Kidney (tissue), 13 donors: ENCODE measurements at regions not wholly inside any gene's neighbourhood (a gene's known extent, or its start where the extent isn't known, plus 50 kb on each side); places are given as distances from the start of the nearest gene placed in this dataset.
A peak's percentile ranks its signal among the peaks of the same experiment; 100 is the strongest.

ENCODE experiments used
- DNase-seq, 5 donors: peaks; one replicate each; pipeline ENCODE4 v3.0.0-alpha.2; 2013 to 2020
- FAIRE-seq: peaks from 2 replicates; lab custom pipeline; 2012; peaks lifted over from hg19 to GRCh38; lab: Jason Lieb, UNC
- H3K27ac ChIP-seq, 2 donors: one replicate each; pipeline ENCODE4 v1.7.0; 2013; ENCODE audit warnings: low read depth in 2 of 2, low read length in 2 of 2, inconsistent platforms in 1 of 2
- H3K27me3 ChIP-seq: one replicate; pipeline ENCODE4 v1.7.1; 2013; ENCODE audit warnings: low read length, inconsistent platforms; ENCODE audit not compliant: control insufficient read depth, insufficient read depth
- H3K36me3 ChIP-seq, 3 donors: one replicate each; pipeline versions ENCODE4 v1.7.0 to v1.7.1; 2013; ENCODE audit warnings: low read length in 3 of 3, control low read depth in 1 of 3, inconsistent platforms in 1 of 3; ENCODE audit not compliant: insufficient read depth in 3 of 3, control insufficient read depth in 2 of 3
- H3K4me1 ChIP-seq, 3 donors: one replicate each; pipeline versions ENCODE4 v1.7.0 to v1.7.1; 2013; ENCODE audit warnings: low read length in 3 of 3, inconsistent platforms in 1 of 3, low read depth in 1 of 3; ENCODE audit not compliant: control insufficient read depth in 2 of 3, insufficient read depth in 2 of 3
- H3K4me3 ChIP-seq, 3 donors: one replicate each; pipeline versions ENCODE4 v1.7.0 to v1.8.1; 2013; ENCODE audit warnings: low read length in 3 of 3, control low read depth in 1 of 3, inconsistent platforms in 1 of 3
- H3K9ac ChIP-seq, 3 donors: one replicate each; pipeline versions ENCODE4 v1.7.0 to v1.7.1; 2013; ENCODE audit warnings: low read length in 3 of 3, control low read depth in 1 of 3, inconsistent platforms in 1 of 3
- H3K9me3 ChIP-seq, 3 donors: one replicate each; pipeline versions ENCODE4 v1.7.0 to v1.7.1; 2013; ENCODE audit warnings: low read length in 3 of 3, control low read depth in 1 of 3, inconsistent platforms in 1 of 3; ENCODE audit not compliant: control insufficient read depth in 2 of 3, insufficient read depth in 1 of 3
- CTCF ChIP-seq: IDR thresholded peaks from 3 replicates; pipeline ENCODE4 v1.5.1; 2012; ENCODE audit warnings: mild to moderate bottlenecking, moderate library complexity, borderline replicate concordance; ENCODE audit not compliant: insufficient read depth; ENCODE audit errors: extremely low read depth
- intact Hi-C: fragments of 100-400 bp; cut with DNase I; formaldehyde crosslinking; loops from one replicate; pipeline ENCODE4 v1.11.1; 2022
- donor health status: control.
- donor health status: control.
- donor health status: control.
- donor health status: control.
- donor health status: control.
- donor health status: DM: yes; HTN: yes; CAD: no.
- donor health status: Normal renal cell carcinoma (clear cell type).

DNA sequence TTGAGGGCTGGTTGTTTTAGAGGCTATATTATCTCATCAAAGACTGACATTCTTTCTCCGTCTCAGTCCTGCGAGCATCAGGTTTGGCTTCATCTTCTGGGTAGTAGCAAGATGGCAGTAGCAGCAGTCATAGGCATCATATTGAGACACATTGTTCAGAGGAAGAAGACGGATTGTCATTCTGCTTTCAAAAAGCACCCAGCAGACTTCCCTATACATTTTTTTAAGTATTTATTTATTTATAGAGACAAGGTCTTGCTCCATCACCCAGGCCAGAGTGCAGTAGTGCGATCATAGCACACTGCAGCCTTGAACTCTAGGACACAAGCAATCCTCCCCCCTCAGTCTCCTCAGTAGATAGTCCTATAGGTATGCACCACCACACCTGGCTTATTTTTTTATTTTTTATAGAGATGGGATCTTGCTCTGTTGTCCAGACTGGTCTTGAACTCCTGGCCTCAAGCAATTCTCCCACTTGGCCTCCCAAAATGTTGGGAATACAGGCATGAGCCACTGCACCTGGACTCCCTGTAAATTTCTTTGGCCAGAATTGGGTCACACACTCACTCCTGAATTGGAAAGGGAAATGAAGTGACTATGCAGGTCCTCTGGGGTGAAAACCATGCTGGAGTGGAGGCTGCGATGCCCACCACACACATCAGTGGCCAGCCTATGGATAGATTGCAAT, 125.4 kb downstream of the SLC38A6 start:
- Histone ChIP-seq H3K4me1 (peaks cover 0 to 7% (median 0%) of the 10 kb centered on the region in 3 donors), H3K27ac (no peak overlapping the region), H3K4me3 (no peak overlapping the region), H3K36me3 (no peaks in the 10 kb centered on the region), H3K9me3 (no peaks in the 10 kb centered on the region), H3K9ac (no peak overlapping the region), H3K27me3 (no peaks in the 10 kb centered on the region)
- intact Hi-C loops, result no loop called here
- no peak for TF ChIP-seq CTCF
- DNase-seq (no peak), FAIRE-seq (no peak)

DNA sequence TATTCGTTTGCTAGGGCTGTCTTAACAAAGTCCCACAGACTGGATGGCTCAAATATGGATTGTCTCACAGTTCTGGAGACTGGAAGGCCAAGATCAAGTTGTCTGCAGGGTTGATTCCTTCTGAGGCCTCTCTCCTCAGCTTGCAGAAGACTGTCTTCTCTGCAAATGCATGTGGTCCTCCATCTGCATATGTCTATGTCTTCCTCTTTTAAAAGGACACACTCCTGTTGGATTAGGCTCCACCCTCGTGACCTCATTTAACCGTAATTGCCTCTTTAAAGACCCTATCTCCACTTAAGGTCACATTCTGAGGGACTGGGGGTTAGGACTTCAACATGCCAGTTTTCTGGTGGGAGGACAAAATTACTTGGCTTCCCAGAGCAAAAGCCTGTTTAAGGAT, 123.3 kb downstream of the SLC38A6 start:
- Histone ChIP-seq H3K9ac (no peak overlapping the region), H3K27ac (no peak overlapping the region), H3K9me3 (no peaks in the 10 kb centered on the region), H3K36me3 (no peaks in the 10 kb centered on the region), H3K27me3 (no peaks in the 10 kb centered on the region), H3K4me1 (peaks cover 0 to 7% (median 0%) of the 10 kb centered on the region in 3 donors), H3K4me3 (no peak overlapping the region)
- intact Hi-C loops, result no loop called here
- TF ChIP-seq CTCF, result no peak
- FAIRE-seq (no peak), DNase-seq (no peak)

GRCh38 chr14:61103541-61104339, 122.7 kb downstream of the SLC38A6 start:
- no peaks in the 10 kb centered on the region for H3K9me3 ChIP-seq
- no peaks in the 10 kb centered on the region for H3K36me3 ChIP-seq
- no peak overlapping the region for H3K9ac ChIP-seq
- FAIRE-seq (no peak), DNase-seq (peak in 2 of 5 donors; percentile 53 to 75)
- TF ChIP-seq CTCF, result no peak
- H3K4me1 ChIP-seq, result peaks cover 0 to 7% (median 0%) of the 10 kb centered on the region in 3 donors
- H3K27me3 ChIP-seq, result no peaks in the 10 kb centered on the region
- intact Hi-C loops, result no loop called here
- no peak overlapping the region for H3K27ac ChIP-seq
- H3K4me3 ChIP-seq, result no peak overlapping the region
